ENCODE measurements at regions not wholly inside any gene's neighbourhood (a gene's known extent, or its start where the extent isn't known, plus 50 kb on each side); places are given as distances from the start of the nearest gene placed in this dataset.

- H3K27ac Mint-ChIP-seq (ENCODE audit: unreplicated experiment): no peak overlapping the region
- no peak overlapping the region for H3K4me3 Mint-ChIP-seq
- peaks cover 5% of the 10 kb centered on the region for H3K36me3 Mint-ChIP-seq (ENCODE audit: low read depth)
- no peak for DNase-seq (ENCODE audit: low read depth, low spot score)
- H3K27me3 Mint-ChIP-seq (ENCODE audit: low read depth): peaks cover 13% of the 10 kb centered on the region
- TF ChIP-seq CTCF (conservative IDR thresholded peaks at IDR 0.05): no peak
- no peaks in the 10 kb centered on the region for H3K4me1 Mint-ChIP-seq
- H3K9me3 Mint-ChIP-seq: peaks cover 16% of the 10 kb centered on the region
Observed at GRCh38 chr1:181948372-181948771, 113.1 kb downstream of the ZNF648 start.

GRCh38 chr1:181947441-181947840 lies 114.1 kb downstream of the ZNF648 start:
- no peak for DNase-seq (ENCODE audit: low read depth, low spot score)
- H3K4me3 Mint-ChIP-seq: no peak overlapping the region
- TF ChIP-seq CTCF (conservative IDR thresholded peaks at IDR 0.05): no peak
- H3K4me1 Mint-ChIP-seq: no peaks in the 10 kb centered on the region
- peaks cover 7% of the 10 kb centered on the region for H3K36me3 Mint-ChIP-seq (ENCODE audit: low read depth)
- no peak overlapping the region for H3K27ac Mint-ChIP-seq (ENCODE audit: unreplicated experiment)
- H3K9me3 Mint-ChIP-seq: peaks cover 18% of the 10 kb centered on the region
- peaks cover 11% of the 10 kb centered on the region for H3K27me3 Mint-ChIP-seq (ENCODE audit: low read depth)

GRCh38 chr1:181936768-181937581 lies 124.5 kb downstream of the ZNF648 start:
- no peaks in the 10 kb centered on the region for H3K9me3 Mint-ChIP-seq
- H3K27me3 Mint-ChIP-seq (ENCODE audit: low read depth): no peaks in the 10 kb centered on the region
- TF ChIP-seq CTCF (conservative IDR thresholded peaks at IDR 0.05): peak; percentile 80
- H3K36me3 Mint-ChIP-seq (ENCODE audit: low read depth): no peaks in the 10 kb centered on the region
- H3K4me3 Mint-ChIP-seq: no peak overlapping the region
- H3K4me1 Mint-ChIP-seq: no peaks in the 10 kb centered on the region
- H3K27ac Mint-ChIP-seq (ENCODE audit: unreplicated experiment): no peak overlapping the region
- DNase-seq (ENCODE audit: low read depth, low spot score): peak; percentile 62

- no peak overlapping the region for H3K27ac Mint-ChIP-seq (ENCODE audit: unreplicated experiment)
- no peak overlapping the region for H3K4me3 Mint-ChIP-seq
- no peak for TF ChIP-seq CTCF (conservative IDR thresholded peaks at IDR 0.05)
- no peaks in the 10 kb centered on the region for H3K9me3 Mint-ChIP-seq
- no peak for DNase-seq (ENCODE audit: low read depth, low spot score)
- no peaks in the 10 kb centered on the region for H3K4me1 Mint-ChIP-seq
- no peaks in the 10 kb centered on the region for H3K27me3 Mint-ChIP-seq (ENCODE audit: low read depth)
- H3K36me3 Mint-ChIP-seq (ENCODE audit: low read depth): no peaks in the 10 kb centered on the region
Observed at GRCh38 chr1:181936269-181936668, 125.2 kb downstream of the ZNF648 start.

- no peaks in the 10 kb centered on the region for H3K4me1 Mint-ChIP-seq
- H3K27me3 Mint-ChIP-seq (ENCODE audit: low read depth): peaks cover 2% of the 10 kb centered on the region
- no peak for DNase-seq (ENCODE audit: low read depth, low spot score)
- no peaks in the 10 kb centered on the region for H3K9me3 Mint-ChIP-seq
- H3K36me3 Mint-ChIP-seq (ENCODE audit: low read depth): no peaks in the 10 kb centered on the region
- H3K27ac Mint-ChIP-seq (ENCODE audit: unreplicated experiment): no peak overlapping the region
- H3K4me3 Mint-ChIP-seq: no peak overlapping the region
- TF ChIP-seq CTCF (conservative IDR thresholded peaks at IDR 0.05): no peak
Observed at GRCh38 chr1:181931873-181932272, 129.6 kb downstream of the ZNF648 start.
